Right lobe of liver (tissue), 6 donors: ENCODE measurements at regions not wholly inside any gene's neighbourhood (a gene's known extent, or its start where the extent isn't known, plus 50 kb on each side); places are given as distances from the start of the nearest gene placed in this dataset.

ENCODE experiments used
- ATAC-seq, 4 donors: fragments of 200-7000 bp; cut with Tn5 transposase; one replicate each; pipeline ENCODE4 v1.9.1; 2020; ENCODE audit warnings: mild to moderate bottlenecking in 4 of 4, moderate library complexity in 4 of 4
- DNase-seq, 3 donors: peaks; one replicate each; pipeline ENCODE4 v3.0.0-alpha.2; 2020
- H3K27ac ChIP-seq, 3 donors: fragments of 200-600 bp; one replicate each; pipeline ENCODE4 v1.8.0; 2022
- H3K27me3 ChIP-seq, 2 donors: fragments of 200-600 bp; one replicate each; pipeline ENCODE4 v1.8.0; 2022
- H3K36me3 ChIP-seq, 4 donors: fragments of 200-600 bp; sonication (generic) in 1 of 4; one replicate each; pipeline versions ENCODE4 v1.5.1 to v1.8.0; 2017 to 2022; ENCODE audit warnings: control low read depth in 1 of 4
- H3K4me1 ChIP-seq, 4 donors: fragments of 200-600 bp; sonication (generic) in 1 of 4; one replicate each; pipeline versions ENCODE4 v1.5.1 to v1.8.0; 2017 to 2022; ENCODE audit warnings: control low read depth in 1 of 4
- H3K4me3 ChIP-seq, 3 donors: fragments of 200-600 bp; one replicate each; pipeline ENCODE4 v1.8.0; 2022
- H3K9me3 ChIP-seq, 4 donors: fragments of 200-600 bp; sonication (generic) in 1 of 4; one replicate each; pipeline versions ENCODE4 v1.5.1 to v1.8.0; 2017 to 2022; ENCODE audit warnings: control low read depth in 1 of 4
- CTCF ChIP-seq, 4 donors: fragments of 200-600 bp in 3 of 4; fragments of 450-650 bp in 1 of 4; IDR thresholded peaks; one replicate each; pipeline versions ENCODE4 v1.5.1 to v1.8.0; 2016 to 2022; ENCODE audit warnings: antibody characterized with exemption in 4 of 4, mild to moderate bottlenecking in 2 of 4
- POLR2A ChIP-seq: fragments of 450-650 bp; IDR thresholded peaks from one replicate; pipeline ENCODE4 v1.6.1; 2017; ENCODE audit warnings: antibody characterized with exemption, mild to moderate bottlenecking
- WGBS: methylation state at CpG from one replicate; pipeline ENCODE4 v1.1.6; 2018; ENCODE audit warnings: low coverage, low lambda C conversion rate; ENCODE audit not compliant: insufficient coverage; ENCODE audit errors: missing lambda C conversion rate; 5-methylcytosine and 5-hydroxymethylcytosine counted together
- intact Hi-C, 2 donors: fragments of 100-400 bp; cut with DNase I; formaldehyde crosslinking; loops; one replicate each; pipeline versions ENCODE4 v1.11.2 to v1.14.1; 2022
- donor health status: DM: no; HTN: yes; CAD: no.
- donor health status: DM: no; HTN: no; CAD: no.
- donor health status: DM: no; HTN: no; CAD: no.
- donor health status: DM: no; HTN: yes; CAD: no.
- donor health status: DM: no; HTN: yes; CAD: no.

- ATAC-seq (no peak), DNase-seq (no peak)
- Histone ChIP-seq H3K9me3 (no peaks in the 10 kb centered on the region), H3K4me1 (no peaks in the 10 kb centered on the region), H3K36me3 (no peaks in the 10 kb centered on the region), H3K27me3 (no peaks in the 10 kb centered on the region), H3K27ac (no peak overlapping the region), H3K4me3 (no peak overlapping the region)
- no peak for TF ChIP-seq CTCF (IDR thresholded peaks at IDR 0.05)
- no peak for TF ChIP-seq POLR2A
- WGBS = 18% methylated on average over 1 of the region's 4 CpGs
- intact Hi-C loops = no loop called here
Measured at GRCh38 chr4:57501720-57502119, 391.5 kb upstream of the IGFBP7 start.

- ATAC-seq (no peak), DNase-seq (no peak)
- Histone ChIP-seq H3K27ac (no peak overlapping the region), H3K27me3 (no peaks in the 10 kb centered on the region), H3K4me3 (no peak overlapping the region), H3K36me3 (no peaks in the 10 kb centered on the region), H3K9me3 (no peaks in the 10 kb centered on the region), H3K4me1 (no peaks in the 10 kb centered on the region)
- no peak for TF ChIP-seq POLR2A
- TF ChIP-seq CTCF (IDR thresholded peaks at IDR 0.05) = no peak
- intact Hi-C loops = no loop called here
- WGBS = 50% methylated on average over 4 of the region's 6 CpGs
Measured at GRCh38 chr4:57499786-57500185, 389.6 kb upstream of the IGFBP7 start.

GRCh38 chr4:57498251-57498650 is 388.1 kb upstream of the IGFBP7 start:
- no peak overlapping the region for H3K4me3 ChIP-seq
- ATAC-seq (no peak), DNase-seq (no peak)
- no peaks in the 10 kb centered on the region for H3K36me3 ChIP-seq
- H3K27me3 ChIP-seq = no peaks in the 10 kb centered on the region
- intact Hi-C loops = no loop called here
- H3K9me3 ChIP-seq = no peaks in the 10 kb centered on the region
- 41% methylated on average over 4 of the region's 4 CpGs for WGBS
- TF ChIP-seq CTCF (IDR thresholded peaks at IDR 0.05) (no peak), POLR2A (no peak)
- no peak overlapping the region for H3K27ac ChIP-seq
- no peaks in the 10 kb centered on the region for H3K4me1 ChIP-seq

GRCh38 chr4:57496697-57497471 is 386.7 kb upstream of the IGFBP7 start:
- 18% methylated on average over 2 of the region's 2 CpGs for WGBS
- H3K4me3 ChIP-seq = no peak overlapping the region
- no peak overlapping the region for H3K27ac ChIP-seq
- no peak for TF ChIP-seq POLR2A
- TF ChIP-seq CTCF (IDR thresholded peaks at IDR 0.05) = no peak
- no peaks in the 10 kb centered on the region for H3K27me3 ChIP-seq
- ATAC-seq = no peak
- no peaks in the 10 kb centered on the region for H3K9me3 ChIP-seq
- H3K4me1 ChIP-seq = no peaks in the 10 kb centered on the region
- no peak for DNase-seq
- no peaks in the 10 kb centered on the region for H3K36me3 ChIP-seq
- intact Hi-C loops = no loop called here
